Stimulated activated CD8-positive, alpha-beta memory T cell treated with anti-CD3 and anti-CD28 coated beads, Interleukin-4, amount 100 ng/mL, for 24 hours (primary cell): ENCODE measurements at regions not wholly inside any gene's neighbourhood (a gene's known extent, or its start where the extent isn't known, plus 50 kb on each side); places are given as distances from the start of the nearest gene placed in this dataset.
A peak's percentile ranks its signal among the peaks of the same experiment; 100 is the strongest.
"Not testable (repeated sequence)": the region's sequence is repeated elsewhere in the genome, so short reads cannot be mapped to it uniquely, and the experiment has no call there.

Experiments
- DNase-seq: peaks from one replicate; pipeline ENCODE4 v3.0.0-alpha.2; 2020; ENCODE audit warnings: low read depth

DNA sequence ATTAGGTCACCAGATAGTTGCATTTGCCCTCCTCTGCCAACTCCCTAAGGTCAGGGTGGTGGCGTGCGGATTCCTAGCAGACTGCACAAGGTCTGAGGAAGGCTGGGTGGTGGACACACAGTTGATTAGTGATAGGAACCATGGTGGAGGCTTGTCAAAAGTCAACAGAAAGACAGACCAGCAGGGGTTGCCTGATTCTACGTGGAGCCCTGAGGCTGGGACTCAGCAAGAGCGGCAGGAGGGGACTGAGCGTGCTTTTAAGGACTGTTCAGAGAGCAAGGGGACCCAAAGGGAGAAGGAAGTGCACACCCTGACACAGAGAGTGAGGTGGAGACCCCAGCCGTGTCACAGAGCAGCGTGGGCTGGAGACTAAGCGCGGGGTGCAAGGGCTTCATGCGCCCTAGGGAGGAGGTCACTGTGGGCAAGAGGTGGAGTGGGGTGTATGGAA, 513.2 kb downstream of the RNF144A start:
- DNase-seq: no peak

DNA sequence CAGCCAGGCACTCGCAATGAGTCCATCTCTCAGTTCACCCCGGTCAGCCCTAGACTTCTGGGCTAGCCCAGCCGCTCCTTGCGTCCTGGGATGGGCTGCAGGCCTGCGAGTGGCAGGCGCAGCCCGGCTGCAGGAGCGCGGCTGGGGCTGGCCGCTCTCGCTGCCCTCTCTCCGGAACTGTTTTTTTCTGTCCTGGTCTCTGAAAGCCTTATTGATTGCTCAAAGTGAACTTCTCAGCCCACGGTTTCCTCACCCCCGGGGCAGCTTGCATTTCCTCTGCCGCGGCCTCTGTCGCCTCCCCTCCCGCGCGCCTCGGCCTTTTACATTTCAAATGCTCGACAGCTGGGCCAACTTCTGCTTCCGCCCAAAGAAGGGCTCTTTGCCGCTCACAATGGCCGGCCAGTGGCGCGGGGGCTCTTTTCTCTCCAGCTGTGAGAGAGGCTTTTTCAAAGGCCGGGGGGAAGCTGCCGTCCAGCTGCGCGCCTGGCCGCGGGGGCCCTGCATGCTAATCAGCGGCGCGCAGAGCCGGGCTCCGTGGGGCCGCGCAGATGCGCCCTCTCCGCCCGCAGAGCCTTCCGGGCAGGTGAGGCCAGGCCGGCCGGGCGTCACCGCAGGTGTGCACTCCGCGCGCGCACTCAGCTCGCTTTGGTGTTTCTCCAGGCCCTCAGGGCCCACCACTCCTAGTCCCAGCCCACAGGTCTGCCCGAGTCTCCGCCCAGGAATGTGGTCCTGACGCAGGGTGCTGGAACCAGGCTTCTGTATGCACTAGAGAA, 513.8 kb downstream of the RNF144A start:
- DNase-seq: peak; percentile 52

- no peak for DNase-seq
These were observed 515.2 kb downstream of the RNF144A start for GRCh38 chr2:7432436-7432835.

DNA sequence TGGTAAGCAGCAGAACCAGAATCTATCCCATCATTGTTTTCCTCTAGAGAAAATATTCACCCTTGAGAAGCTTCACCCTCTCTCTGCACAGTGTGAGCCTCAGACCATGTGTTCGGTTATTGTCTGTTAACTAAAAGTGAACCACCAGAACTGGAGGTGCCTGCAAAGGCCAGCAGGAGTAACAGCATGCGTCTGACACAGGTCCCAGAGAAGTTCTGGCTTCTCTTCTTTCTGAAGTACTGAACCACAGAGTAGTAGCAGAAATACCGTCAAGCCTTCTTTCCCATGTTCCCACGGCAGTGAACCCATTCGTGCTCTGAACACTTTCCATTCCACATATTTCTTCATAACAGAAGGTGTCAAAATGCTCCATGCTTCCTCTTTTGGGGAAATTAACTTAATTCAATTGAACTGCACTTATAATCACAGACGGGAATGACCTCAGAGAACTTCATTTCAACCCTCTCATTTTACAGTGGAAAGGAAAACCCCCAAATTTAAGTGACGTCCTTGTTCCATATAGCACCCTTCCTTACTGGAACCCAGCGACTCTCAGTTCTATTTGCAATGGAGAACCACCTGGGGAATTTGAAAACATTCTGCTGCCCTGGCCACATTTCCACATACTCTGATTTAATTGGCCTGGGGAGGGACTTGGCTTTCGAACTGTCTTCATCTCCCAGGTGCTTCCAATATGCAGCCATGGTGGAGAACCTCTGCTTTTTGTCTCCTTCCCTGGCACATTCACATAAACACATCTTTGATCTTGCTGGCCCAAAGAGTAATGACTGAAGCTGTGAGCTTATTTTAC, 519.1 kb downstream of the RNF144A start:
- DNase-seq: no peak

DNA sequence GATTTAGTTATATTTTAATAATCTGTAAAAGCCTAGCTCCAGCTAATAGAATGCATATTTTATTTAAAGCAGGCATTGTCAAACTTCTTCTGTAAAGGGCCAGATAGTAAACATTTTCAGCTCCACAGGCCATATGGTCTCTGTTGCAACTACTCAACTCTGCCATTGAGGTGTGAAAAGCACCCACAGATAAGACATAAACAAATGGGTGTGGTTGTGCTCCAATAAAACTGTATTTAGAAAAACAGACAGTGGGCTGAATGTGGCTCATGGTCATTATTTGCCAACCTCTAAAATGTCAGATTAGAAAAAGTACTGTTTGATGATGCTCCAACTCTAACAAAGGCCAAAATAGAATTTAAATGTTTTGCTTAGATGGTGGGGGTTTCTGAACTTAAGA, 519.9 kb downstream of the RNF144A start:
- no peak for DNase-seq

DNA sequence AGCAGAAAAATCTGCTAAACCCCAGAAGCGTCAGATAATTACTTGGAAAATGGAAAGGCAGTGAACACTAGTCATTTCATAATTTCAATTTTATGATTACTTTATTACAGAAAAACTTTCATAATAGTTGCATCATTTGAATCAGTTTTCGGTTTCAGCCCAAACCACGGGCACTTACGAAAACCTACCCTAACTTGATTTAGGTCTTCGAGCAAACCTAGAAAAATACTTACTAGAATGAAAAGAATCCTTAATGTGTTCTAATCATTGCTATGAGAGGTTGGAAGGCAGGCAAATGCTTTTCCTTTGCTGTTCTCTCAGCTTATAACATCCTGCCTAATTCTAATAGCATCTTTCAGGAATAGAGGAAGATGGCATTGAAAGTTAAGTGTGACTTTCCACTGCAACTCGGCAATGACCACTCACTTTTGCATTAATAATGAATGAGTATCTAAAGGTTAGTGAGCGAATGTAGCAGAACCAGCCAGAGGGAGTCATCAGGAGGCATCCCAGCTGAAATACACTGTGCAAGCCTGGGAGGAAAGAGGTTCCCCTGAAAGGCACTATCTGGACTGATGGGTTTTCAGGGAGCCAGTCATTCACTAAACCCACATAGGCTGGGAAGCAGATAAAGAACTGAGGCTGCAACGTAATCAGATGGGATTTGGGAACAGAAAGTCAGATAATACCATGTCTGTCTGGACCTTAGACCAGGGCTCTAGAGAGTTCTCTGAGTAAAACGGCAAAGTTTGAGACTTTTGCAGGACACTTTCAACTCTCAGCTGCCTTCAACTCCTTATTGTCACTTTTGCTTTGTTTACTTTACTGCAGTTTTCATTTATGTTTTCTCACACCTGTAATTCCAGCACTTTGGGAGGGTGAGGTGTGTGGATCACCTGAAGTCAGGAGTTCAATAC, 520.8 kb downstream of the RNF144A start:
- no peak for DNase-seq

GRCh38 chr2:7438855-7439254, 521.6 kb downstream of the RNF144A start:
- no peak for DNase-seq

- DNase-seq: no peak
These were observed 523.8 kb downstream of the RNF144A start for GRCh38 chr2:7440977-7441376.

DNA sequence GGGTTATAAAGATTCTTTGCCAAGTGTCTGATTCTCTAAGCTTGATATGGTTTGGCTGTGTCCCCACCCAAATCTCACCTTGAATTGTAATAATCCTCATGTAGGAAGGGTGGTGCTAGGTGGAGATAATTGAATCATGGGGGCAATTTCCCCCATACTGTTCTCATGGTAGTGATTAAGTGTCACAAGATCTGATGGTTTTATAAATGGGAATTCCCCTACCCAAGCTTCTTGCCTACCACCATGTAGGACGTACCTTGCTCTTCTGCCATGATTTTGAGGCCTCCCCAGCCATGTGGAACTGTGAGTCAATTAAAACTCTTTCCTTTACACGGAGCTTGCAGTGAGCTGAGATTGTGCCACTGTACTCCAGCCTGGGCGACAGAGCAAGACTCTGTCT, 524.6 kb downstream of the RNF144A start:
- DNase-seq: not testable (repeated sequence)

DNA sequence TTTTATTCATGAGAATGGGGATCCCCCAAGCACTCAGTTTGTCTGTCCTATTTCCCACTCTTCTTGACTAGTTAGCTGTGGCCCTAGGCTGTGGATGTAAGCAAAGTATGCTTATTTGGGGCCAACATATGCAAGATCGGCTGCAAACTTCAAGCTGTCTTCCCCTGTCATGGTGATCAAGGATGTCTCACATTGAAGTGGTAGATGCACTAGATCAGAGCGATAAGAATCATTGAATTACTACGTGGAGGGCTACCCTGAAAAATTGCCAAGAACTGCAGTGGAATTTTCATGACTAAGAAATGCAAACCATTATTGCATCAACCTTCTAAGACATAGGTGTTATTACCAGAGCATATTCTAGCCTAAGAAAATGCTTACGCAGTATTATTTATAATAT, 527.4 kb downstream of the RNF144A start:
- no peak for DNase-seq

- no peak for DNase-seq
These were observed 531.5 kb downstream of the RNF144A start for GRCh38 chr2:7448578-7449264.

GRCh38 chr2:7449298-7449697, 532.1 kb downstream of the RNF144A start:
- DNase-seq: no peak

GRCh38 chr2:7450188-7450832, 533.1 kb downstream of the RNF144A start:
- DNase-seq: peak; percentile 54

GRCh38 chr2:7450833-7451190, 533.6 kb downstream of the RNF144A start:
- DNase-seq: no peak

GRCh38 chr2:7452110-7452876, 535.1 kb downstream of the RNF144A start:
- DNase-seq: no peak

DNA sequence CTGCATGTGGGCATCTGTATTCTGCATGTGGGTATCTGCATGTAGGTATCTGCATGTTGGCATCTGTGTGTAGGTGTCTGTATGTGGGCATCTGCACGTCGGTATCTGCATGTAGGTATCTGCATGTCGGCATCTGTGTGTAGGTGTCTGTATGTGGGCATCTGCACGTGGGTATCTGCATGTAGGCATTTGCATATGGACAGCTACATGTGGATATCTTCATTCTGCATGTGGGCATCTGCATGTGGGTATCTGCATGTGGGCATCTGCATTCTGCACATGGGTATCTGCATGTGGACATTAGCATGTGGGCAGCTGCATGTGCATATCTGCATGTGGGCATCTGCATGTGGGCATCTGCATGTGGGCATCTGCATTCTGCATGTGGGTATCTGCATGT, 537.4 kb downstream of the RNF144A start:
- no peak for DNase-seq

GRCh38 chr2:7456762-7457161, 539.5 kb downstream of the RNF144A start:
- no peak for DNase-seq

- no peak for DNase-seq
These were observed 540.9 kb downstream of the RNF144A start for GRCh38 chr2:7458066-7458465.

DNA sequence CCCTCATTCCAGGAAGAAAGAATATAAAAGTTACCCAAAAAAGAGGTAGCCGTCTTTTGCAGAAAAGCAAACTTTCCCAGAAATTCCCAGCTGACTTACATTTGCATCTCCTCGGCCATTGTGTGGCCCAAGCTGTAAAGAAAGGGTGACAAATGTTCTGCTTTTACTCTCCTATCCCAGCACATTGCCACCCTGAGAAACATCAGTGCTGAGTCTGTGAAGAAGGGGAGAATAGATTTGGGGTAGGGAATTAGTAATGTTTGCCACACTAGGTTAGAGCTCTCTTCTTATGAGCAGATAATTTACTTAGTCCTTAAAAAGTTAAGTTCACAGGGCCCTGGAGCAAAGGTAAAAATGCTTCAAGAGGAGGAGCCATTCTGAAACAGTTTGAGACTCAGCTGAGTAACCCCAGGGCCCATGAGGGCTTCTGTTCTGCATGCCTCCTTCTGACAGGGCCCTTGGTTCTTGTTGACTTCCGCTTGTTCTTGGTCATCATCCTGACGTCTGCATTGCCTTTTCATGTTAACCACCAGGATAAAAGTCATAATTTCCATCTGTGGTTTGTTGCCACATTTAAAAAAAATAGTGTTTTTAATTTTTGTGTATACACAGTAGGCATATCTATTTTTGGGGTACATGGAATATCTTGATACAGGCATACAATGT, 550.7 kb downstream of the RNF144A start:
- DNase-seq: peak; percentile 24

GRCh38 chr2:7468448-7468828, 551.2 kb downstream of the RNF144A start:
- no peak for DNase-seq
